ENCODE measurements at regions not wholly inside any gene's neighbourhood (a gene's known extent, or its start where the extent isn't known, plus 50 kb on each side); places are given as distances from the start of the nearest gene placed in this dataset.

- Histone ChIP-seq H3K4me3 (no peak overlapping the region), H3K36me3 (no peaks in the 10 kb centered on the region), H3K4me1 (ENCODE audit: low read depth) (no peaks in the 10 kb centered on the region), H3K27me3 (no peaks in the 10 kb centered on the region), H3K27ac (no peak overlapping the region), H3K9me3 (ENCODE audit: low read depth) (no peaks in the 10 kb centered on the region)
- no peak for DNase-seq (ENCODE audit: low read depth in 1 of 2, low spot score in 1 of 2)
- TF ChIP-seq, protein P1, sequence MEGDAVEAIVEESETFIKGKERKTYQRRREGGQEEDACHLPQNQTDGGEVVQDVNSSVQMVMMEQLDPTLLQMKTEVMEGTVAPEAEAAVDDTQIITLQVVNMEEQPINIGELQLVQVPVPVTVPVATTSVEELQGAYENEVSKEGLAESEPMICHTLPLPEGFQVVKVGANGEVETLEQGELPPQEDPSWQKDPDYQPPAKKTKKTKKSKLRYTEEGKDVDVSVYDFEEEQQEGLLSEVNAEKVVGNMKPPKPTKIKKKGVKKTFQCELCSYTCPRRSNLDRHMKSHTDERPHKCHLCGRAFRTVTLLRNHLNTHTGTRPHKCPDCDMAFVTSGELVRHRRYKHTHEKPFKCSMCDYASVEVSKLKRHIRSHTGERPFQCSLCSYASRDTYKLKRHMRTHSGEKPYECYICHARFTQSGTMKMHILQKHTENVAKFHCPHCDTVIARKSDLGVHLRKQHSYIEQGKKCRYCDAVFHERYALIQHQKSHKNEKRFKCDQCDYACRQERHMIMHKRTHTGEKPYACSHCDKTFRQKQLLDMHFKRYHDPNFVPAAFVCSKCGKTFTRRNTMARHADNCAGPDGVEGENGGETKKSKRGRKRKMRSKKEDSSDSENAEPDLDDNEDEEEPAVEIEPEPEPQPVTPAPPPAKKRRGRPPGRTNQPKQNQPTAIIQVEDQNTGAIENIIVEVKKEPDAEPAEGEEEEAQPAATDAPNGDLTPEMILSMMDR (IDR thresholded peaks at IDR 0.05; ENCODE audit: low read depth, low read length): no peak
Measured at GRCh38 chr3:18892756-18893155, 255.6 kb upstream of the KCNH8 start.

GRCh38 chr3:18892047-18892446 lies 256.3 kb upstream of the KCNH8 start:
- Histone ChIP-seq H3K36me3 (no peaks in the 10 kb centered on the region), H3K27ac (no peak overlapping the region), H3K4me1 (ENCODE audit: low read depth) (no peaks in the 10 kb centered on the region), H3K9me3 (ENCODE audit: low read depth) (no peaks in the 10 kb centered on the region), H3K4me3 (no peak overlapping the region), H3K27me3 (no peaks in the 10 kb centered on the region)
- no peak for DNase-seq (ENCODE audit: low read depth in 1 of 2, low spot score in 1 of 2)
- TF ChIP-seq, protein P1 (IDR thresholded peaks at IDR 0.05; ENCODE audit: low read depth, low read length): no peak

GRCh38 chr3:18891641-18892040 lies 256.7 kb upstream of the KCNH8 start:
- Histone ChIP-seq H3K27me3 (no peaks in the 10 kb centered on the region), H3K36me3 (no peaks in the 10 kb centered on the region), H3K4me1 (ENCODE audit: low read depth) (no peaks in the 10 kb centered on the region), H3K9me3 (ENCODE audit: low read depth) (no peaks in the 10 kb centered on the region), H3K27ac (no peak overlapping the region), H3K4me3 (no peak overlapping the region)
- DNase-seq (ENCODE audit: low read depth in 1 of 2, low spot score in 1 of 2): no peak
- TF ChIP-seq, protein P1 (IDR thresholded peaks at IDR 0.05; ENCODE audit: low read depth, low read length): no peak

DNA sequence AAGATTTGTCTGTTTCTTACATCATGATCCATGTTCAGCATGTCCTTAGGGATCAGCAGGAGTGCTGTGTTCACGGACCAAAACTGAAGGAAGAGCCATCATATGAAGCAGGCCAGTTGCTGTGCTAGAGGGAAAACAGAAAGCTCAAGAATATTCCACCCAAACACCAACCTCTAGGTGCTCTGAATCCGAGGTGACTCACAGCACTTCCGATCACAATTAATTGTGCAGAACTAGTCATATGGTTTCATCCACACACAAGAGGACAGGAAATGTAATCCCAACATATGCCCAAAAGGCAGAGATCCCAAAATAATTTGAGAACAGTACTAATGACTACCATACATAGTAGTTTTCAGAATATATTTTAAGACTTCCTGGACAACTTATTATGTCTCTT lies 257.9 kb upstream of the KCNH8 start:
- no peaks in the 10 kb centered on the region for H3K9me3 ChIP-seq (ENCODE audit: low read depth)
- TF ChIP-seq, protein P1 (IDR thresholded peaks at IDR 0.05; ENCODE audit: low read depth, low read length): no peak
- no peak for DNase-seq (ENCODE audit: low read depth in 1 of 2, low spot score in 1 of 2)
- H3K27me3 ChIP-seq: no peaks in the 10 kb centered on the region
- H3K27ac ChIP-seq: no peak overlapping the region
- no peaks in the 10 kb centered on the region for H3K36me3 ChIP-seq
- no peaks in the 10 kb centered on the region for H3K4me1 ChIP-seq (ENCODE audit: low read depth)
- no peak overlapping the region for H3K4me3 ChIP-seq

DNA sequence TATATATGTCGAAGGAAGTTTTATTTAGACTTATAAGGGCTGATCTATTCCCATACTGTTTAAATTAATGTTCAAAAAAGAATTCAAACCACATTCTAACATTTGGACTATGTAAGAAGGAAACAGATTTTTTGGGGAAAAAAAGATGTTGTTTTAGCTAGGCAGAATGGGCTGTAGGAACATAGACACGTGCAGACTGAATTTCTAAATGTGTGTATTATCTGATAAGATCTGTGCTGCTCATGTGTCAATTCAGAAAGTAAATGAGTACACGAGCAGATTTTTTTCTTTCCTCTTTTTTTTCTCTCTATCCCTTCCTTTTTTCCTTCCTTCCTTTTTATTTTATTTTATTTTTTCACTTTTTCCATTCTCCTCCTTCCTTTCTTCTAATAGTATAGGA lies 259.5 kb upstream of the KCNH8 start:
- Histone ChIP-seq H3K4me3 (no peak overlapping the region), H3K4me1 (ENCODE audit: low read depth) (no peaks in the 10 kb centered on the region), H3K36me3 (no peaks in the 10 kb centered on the region), H3K9me3 (ENCODE audit: low read depth) (no peaks in the 10 kb centered on the region), H3K27me3 (no peaks in the 10 kb centered on the region), H3K27ac (no peak overlapping the region)
- no peak for DNase-seq (ENCODE audit: low read depth in 1 of 2, low spot score in 1 of 2)
- TF ChIP-seq, protein P1 (IDR thresholded peaks at IDR 0.05; ENCODE audit: low read depth, low read length): no peak

DNA sequence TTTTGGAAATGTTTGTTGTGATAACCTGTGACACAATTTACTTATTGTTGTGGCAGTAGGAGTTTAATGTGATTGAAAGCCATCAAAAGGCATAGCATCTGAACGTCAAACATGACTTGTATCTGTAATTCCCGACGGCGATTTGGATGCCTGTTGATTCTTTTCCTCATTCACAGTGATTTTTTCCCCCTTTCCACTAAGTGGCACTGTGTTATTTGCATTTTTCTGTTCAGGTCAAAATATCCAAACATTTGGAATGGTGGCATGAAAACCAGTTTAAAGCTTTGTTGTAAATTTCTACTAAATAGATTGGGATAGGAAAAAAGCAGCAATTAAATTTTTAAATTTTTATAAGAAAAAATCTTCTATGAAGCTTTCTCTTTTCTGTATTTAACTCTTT lies 259.9 kb upstream of the KCNH8 start:
- no peaks in the 10 kb centered on the region for H3K4me1 ChIP-seq (ENCODE audit: low read depth)
- H3K27me3 ChIP-seq: no peaks in the 10 kb centered on the region
- no peaks in the 10 kb centered on the region for H3K9me3 ChIP-seq (ENCODE audit: low read depth)
- DNase-seq (ENCODE audit: low read depth in 1 of 2, low spot score in 1 of 2): no peak
- H3K27ac ChIP-seq: no peak overlapping the region
- H3K36me3 ChIP-seq: no peaks in the 10 kb centered on the region
- TF ChIP-seq, protein P1 (IDR thresholded peaks at IDR 0.05; ENCODE audit: low read depth, low read length): no peak
- no peak overlapping the region for H3K4me3 ChIP-seq

All from cardiac muscle cell (in vitro differentiated cells and primary cell).